ENCODE measurements at regions not wholly inside any gene's neighbourhood (a gene's known extent, or its start where the extent isn't known, plus 50 kb on each side); places are given as distances from the start of the nearest gene placed in this dataset.
"Not testable (repeated sequence)": the region's sequence is repeated elsewhere in the genome, so short reads cannot be mapped to it uniquely, and the experiment has no call there.

DNA sequence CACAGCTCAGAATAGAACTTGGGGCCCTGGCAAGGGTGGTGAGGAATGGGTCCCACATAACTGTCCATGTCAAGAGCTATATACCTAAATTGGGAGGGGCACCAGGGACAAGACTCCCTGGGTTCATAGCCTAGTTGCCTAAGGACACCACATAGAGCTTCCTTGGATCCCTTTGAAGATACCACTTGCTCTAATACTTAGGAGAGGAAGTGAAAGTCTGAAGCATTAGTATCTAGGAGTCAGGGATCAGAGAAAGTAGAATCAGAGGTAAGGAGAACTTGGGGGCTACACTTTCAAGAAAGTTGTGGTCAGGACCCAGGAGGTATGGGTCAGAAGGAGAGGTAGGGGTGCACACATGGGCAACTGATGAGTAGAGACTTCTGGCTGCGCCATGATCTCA lies 318.2 kb upstream of the SLC39A10 start:
- no peak for DNase-seq

DNA sequence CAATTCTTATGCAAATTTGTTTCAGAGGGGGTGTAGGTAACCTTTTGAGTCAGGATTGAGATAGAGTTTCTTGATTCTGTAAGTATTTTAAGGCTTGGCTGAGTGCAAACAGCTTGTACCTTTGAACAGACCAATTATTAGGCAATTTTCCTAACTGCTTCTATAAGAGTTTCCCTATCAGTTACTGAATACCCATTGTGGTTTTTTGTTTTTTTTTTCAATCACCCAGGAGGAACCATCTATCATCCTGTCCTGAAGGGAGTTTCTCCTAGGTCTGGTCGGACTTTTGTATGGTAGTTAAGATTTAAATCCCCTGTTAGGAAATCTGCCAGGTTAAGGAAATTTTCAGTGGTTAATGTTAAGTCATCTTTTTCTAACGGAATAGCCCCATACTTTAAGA lies 319.4 kb upstream of the SLC39A10 start:
- no peak for DNase-seq

DNA sequence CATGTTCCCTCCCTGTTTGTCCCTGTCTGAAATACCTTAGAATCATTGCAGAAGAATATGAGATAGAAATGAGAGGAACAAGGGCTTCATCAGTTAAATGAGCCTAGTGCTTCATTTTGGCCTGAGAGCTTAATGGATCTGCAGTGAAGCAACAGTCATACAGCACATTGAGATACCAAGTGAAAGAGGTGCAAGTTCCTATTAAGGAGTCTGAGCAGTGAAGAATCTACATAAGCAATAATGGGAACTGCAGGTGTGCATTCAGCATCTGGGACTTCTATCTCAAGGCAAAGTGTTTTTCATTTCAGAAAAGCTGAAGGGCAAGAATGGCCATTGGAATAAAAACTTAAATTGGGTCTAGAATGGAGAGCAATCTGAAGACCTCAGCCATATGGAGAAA lies 323.2 kb upstream of the SLC39A10 start:
- DNase-seq, result no peak

DNA sequence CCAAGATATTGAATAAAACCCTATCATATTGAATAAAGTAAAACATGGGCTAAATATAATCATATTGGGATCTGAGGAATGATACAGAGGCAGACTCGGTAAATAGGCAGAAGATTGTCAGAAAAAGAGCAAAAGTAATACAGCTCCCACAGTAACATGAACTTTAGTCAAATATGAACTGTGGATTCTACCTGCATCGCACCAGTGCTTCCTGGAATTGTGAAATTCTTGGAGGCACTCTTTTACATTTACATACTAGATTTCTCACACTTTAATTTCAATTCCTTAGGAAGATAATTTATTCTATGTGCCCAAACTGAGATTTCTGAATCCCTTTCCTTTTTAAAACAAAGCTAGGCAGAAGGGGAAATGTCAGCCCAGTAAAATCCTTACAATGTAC lies 325.1 kb upstream of the SLC39A10 start:
- DNase-seq, result no peak

DNA sequence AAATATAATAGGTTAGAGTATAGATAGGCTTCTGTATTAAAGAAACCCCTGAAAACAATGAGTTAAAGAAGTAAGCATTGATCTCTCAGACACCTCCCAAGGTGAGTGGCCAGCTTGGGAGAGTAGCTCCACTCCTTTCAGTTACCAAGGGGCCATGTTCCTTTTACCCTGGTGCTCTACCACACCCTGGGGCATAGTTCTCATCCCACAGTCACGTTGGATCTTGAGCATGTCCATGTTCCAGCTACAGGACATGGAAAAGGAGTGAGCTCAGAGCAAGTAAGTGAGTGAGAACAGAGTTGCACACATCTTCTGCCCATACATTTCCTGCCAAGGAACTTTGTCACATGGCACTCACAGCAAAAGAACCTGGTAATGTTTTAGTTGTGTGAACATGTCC lies 325.9 kb upstream of the SLC39A10 start:
- no peak for DNase-seq

DNA sequence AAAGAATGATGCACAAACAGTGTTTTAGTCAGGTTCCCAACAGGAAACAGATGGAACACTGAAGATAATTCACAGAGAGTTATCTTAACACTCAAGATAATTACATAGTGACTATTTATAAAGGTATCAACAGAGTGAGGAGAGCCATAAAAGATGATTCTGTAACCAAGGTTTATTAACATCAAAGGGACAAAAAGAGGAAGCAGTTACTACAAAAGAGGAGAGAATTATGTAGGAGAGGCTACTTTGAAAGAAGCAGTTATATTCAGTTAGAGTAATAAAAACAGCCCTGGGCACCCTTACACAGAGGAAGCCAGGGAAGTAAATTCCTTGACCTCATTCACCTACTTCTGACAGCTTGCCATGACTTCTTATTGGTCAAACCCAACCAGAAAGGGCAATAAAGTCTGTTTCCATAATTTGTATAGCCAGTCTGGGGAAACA lies 326.5 kb upstream of the SLC39A10 start:
- no peak for DNase-seq

DNA sequence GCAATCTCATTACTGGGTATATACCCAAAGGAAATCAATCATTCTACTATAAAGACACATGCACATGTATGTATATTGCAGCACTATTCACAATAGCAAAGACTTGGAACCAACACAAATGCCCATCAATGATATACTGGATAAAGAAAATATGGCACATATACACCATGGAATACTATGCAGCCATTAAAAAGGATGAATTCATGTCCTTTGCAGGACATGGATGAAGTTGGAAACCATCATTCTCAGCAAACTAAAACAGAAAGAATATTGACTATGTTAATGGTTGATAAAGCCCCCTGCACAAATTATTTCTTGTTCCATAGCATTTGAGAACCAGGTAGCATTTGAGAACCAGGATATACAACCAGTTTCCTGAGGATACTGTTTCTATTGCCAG lies 327.2 kb upstream of the SLC39A10 start:
- not testable (repeated sequence) for DNase-seq

DNA sequence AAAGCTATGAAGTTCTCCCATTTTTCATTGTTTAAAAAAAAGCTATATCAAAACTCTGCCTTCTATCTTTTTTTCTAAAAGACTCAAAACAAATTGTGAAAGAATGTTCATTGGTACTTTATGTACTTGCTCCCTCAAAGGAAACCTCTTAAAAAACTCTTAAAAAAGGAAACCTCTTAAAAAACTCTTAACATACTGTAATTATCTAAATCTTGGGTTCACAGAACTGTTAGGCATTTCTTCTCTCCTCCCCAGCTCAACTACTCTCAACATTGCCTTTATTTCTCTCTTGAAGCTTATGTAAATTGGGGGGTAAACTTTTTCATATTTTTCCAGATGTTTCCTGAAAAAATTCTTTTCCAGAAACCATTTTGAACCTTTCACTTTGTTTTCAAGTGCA lies 330.5 kb upstream of the SLC39A10 start:
- DNase-seq, result no peak

DNA sequence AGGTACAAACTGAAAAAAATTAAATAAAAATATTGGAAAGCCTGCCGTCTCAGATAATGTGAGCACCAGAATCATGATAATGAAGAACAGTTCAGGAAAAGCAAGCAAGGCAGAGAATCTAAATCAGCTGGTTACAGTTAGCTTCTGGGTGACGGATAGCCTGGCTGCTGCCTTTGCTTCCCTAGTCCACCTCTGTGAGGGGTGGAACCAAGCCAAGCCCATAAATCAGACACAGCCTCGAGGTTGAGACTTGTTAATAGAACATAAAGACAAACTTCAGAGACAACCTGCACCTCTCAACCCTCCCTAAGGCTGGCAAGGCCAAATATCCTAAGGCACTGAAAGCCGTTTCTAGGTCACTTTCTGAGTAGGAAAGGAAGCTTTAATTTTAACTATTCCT lies 334.7 kb upstream of the SLC39A10 start:
- no peak for DNase-seq

DNA sequence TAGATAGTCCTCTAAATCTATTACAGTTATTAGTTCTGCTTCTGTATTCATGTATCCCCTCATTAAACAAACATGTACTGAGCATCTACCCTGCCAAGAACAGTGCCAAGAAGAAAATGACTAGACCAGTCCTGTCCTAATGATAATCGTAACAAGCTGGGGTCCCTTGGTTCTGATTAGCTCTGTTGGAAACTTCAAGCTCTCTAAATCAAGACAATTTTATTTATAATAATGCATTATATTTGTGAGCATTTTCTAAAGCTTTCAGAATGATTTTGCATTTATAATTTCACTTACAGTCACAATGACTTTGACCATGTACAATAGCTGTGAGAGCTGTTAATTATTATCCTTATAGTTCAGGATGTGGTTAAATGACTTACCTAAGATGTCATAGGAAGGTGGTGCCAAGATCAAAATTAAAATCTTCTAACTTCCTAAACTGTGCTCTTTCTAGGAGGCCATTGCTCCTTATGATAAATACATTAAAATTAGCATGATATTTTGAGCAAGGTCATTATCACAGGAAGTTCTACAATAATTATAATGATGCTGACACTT lies 336.5 kb upstream of the SLC39A10 start:
- DNase-seq, result no peak

DNA sequence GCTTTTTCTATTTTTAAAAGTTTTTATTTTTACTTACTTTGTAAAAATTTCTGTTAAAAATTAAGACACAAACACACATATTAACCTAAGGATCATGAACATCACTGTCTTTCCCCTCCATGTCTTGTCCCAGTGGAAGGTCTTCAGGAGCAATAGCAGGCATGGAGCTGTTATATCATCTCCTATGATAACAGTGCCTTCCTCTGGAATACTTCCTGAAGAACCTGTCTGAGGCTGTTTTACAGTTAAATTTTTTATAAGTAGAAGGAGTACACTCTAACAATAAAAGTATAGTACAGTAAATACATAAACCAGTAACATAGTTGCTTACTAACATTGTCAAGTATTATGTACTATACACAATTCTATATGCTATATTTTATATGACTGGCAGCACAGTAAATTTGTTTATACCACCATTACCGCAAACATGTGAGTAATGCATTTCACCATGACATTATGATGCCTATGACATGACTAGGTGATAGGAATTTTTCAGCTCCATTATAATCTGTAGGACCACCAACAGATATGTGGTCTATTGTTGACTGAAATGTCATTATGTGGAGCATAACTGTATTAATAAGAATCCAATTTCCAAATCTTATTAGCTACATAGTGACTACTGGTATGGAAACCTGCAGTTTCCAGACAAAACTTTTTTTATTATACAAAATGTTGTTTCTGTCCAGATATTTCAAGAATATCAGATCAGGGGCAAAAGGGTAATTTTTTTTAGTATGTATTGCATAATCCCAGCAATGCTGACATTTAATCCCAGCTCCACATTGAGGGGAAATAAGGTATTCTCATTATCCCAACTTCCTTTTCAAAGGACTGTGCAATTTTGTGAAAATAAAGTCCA lies 337.2 kb upstream of the SLC39A10 start:
- no peak for DNase-seq

DNA sequence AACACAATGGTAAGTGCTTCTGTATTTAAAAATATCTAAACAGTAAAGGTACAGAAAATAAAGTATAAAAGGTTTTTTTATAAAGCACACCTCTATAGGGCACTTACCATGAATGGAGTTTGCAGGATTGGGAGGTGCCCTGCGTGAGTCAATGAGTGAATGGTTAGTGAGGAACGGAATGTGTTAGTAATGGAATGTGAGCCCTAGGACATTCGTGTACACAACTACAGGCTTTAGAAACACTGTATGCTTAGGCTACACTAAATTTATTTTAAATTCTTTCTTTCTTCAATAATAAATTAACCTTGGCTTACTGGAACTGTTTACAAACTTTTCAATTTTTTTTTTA lies 337.9 kb upstream of the SLC39A10 start:
- no peak for DNase-seq

DNA sequence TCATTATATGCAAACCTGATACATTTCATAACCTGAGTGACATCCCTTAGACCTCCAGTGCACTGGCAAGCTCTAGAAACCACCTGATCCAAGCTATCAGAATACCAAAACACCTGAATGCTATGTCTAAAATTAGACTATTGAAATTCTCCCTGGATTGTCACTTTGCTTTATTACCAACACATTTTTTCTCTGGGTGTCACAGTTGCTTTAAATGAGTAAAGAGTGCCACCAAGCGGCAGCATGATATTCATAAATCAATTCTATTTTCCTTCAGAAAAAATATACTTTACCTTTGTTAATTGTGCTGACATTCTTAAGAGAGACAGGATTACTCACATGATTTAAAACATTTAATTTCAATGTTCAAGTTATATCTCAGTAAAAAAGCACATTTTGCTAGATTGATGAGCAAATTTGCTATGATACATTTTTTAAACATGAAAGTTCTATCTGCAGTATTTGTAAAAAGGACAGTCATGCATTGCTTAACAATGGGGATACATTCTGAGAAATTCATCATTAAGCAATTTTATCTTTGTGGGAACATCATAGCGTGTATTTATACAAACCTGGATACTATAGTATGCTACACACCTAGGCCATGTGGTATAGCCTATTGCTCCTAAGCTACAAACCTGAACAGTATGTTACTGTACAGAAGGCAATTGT lies 338.4 kb upstream of the SLC39A10 start:
- peak; percentile 4 to 37 for DNase-seq

DNA sequence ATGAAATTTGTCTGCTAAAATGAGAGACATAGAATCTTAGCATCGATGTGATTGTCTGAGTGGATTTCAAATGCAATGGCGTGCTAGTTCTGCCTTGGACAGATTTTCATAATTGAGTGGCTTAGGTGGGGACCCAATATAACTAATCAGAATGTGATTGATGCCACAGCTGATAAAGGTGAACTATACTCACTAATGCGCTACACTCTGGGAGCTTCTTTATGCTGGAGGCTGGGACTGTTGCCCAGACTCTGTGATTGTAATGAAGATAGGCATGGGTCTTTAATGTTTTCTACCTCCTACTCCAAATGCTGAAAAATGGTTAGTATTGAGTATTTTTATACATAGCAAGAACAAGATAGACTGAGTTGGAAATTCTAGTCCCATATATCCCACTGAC lies 339.5 kb upstream of the SLC39A10 start:
- DNase-seq, result no peak

DNA sequence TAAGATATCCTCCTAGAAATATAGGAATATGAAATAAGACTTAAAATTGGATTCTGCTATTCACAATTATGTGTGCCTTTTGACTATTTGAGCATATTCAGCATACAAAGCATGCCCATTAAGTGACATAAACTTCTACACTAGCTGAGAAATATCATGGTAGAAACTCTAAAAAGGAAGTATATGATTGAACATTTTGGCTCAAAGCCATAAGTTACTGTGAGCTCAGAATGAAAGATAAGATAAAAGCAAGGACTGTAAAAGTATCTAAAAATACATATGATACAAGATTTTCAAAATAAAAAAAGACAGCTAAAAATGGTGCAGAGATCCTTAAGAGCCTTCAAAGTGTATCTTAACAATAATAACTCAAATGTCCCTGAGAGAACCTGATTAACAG lies 340.5 kb upstream of the SLC39A10 start:
- DNase-seq, result no peak

DNA sequence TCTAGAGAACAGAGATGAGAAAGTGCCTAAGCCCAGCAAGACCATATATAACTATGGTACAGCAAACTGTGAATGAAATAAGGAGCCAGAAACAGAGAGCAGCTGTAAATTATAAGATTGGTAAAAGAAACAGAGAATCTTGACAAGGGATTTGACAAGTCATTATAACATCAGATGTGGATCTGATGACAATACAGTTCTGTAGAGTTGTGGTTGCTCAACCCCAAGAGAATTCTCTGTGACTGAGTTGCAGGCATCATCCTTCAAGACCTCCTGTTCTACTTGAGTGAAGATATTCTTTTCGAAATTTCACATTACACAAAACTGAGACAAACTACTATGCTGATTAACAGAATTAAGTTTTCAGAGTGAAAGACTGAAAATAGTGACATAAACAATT lies 343.1 kb upstream of the SLC39A10 start:
- DNase-seq, result no peak

DNA sequence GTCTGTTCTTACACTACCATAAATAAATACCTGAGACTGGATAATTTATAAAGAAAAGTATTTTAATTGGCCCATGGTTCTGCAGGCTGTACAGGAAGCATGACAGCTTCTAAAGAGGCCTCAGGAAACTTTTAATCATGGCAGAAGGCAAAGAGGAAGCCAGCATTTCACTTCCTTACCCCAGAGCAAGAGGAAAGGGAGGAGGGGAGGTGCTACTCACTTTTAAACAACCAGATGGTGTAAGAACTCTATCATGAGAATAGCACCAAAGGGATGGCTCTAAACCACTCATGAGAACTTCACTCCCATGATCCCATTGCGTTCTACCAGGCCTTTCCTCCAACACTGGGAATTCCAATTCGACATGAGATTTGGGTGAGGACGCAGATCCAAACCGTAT lies 344.4 kb upstream of the SLC39A10 start:
- no peak for DNase-seq

DNA sequence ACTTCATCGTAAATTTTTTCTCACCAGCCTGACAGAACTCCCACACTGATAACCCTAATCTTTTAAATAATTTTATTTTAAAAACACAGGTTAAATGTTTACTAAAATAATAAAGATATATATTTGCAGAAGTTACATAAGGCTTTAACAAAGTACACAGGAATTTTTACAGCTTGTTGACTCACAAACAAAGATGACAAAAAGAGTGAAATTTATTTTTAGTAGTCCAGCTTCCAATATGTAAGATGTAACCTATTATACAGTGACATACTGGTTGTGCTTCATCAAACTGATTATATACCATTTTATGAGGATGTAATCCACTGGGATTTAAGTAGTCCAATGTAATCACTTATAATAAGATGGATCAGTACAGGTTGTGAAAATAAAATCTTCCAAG lies 348.9 kb upstream of the SLC39A10 start:
- DNase-seq, result no peak

DNA sequence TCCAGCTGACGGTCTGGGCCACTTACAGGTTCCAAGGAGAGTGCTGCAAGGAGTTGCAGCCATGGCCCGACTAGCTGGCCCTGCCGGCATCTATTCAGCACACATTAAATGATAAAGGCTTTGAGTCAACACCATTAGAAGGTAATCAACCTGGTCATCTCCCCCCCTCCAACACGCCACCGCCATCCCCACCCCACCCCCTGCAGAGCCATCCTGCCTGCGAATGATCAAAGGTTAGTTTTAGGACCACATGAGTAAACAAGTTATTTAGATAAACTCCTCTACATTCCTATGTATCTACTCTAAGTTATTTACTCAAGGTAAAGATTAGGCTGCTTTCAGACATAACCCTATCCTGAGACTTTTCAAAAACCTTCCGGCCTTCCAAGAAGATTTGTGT lies 349.3 kb upstream of the SLC39A10 start:
- no peak for DNase-seq

DNA sequence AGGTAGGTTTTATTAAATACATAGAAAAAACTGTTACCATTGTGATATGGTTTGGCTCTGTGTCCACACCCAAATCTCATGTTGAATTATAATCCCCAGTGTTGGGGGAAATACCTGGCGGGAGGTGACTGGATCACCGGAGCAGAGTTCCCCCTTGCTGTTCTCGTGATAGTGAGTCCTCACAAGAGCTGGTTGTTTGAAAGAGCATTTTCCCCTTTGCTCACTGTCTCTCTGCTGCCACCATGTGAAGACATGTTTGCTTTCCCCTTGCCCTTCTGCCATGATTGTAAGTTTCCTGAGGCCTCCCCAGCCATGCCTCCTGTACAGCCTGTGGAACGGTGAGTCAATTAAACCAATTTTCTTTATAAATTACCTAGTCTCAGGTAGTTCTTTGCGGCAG lies 352.7 kb upstream of the SLC39A10 start:
- no peak for DNase-seq

DNA sequence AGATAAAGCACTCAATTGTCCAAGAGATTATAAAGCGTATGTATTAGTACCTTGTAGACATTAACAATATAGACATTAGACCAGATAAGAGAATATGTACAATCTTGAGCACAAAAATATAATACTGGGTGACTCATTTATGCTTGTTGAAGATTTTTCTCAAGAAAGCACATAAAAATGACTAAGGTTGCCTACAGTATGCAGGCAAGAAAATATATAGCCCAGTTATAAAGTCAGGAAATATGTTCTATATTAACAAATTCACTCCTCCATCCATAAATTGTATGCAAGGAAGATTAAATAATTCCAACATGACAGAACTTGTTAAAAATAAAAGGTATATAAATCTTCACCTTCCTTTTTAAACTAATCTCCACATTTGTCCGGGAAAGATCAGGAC lies 356.4 kb upstream of the SLC39A10 start:
- no peak for DNase-seq

DNA sequence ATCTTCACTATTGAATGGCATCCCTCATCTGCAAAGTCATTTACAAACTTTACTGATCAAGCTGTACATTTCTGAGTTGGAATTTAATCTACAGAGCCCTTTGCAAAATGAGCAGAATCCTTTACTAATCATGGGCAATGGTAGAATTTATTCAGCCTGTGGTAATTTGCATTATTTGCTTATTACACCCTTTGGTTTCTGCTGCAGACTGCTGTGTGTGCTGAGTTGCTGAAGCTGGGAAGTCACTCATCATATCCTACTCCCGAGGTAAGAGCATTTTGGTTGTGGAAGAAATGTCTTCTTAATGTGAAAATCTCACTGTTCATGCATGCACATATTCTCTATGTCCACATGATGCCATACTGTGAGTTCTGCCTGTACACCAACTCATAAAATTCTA lies 357.4 kb upstream of the SLC39A10 start:
- no peak for DNase-seq

DNA sequence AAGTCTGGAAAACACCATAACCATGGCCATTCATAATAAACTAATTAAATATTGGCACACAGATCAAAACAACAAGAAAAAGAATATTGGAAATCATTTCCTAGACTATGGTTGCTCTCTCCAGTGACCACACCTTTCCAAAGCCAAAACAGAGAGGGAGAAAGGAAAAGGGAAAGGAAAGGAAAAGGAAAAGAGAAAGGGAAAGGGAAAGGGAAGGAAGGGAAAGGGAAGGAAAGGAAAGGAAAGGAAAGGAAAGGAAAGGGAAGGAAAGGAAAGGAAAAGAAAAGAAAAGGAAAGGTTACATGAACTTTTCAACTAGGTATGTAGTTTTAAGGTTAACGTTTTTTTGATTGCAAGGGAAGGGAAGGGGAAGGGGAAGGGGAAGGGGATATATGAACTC lies 360.5 kb upstream of the SLC39A10 start:
- no peak for DNase-seq

DNA sequence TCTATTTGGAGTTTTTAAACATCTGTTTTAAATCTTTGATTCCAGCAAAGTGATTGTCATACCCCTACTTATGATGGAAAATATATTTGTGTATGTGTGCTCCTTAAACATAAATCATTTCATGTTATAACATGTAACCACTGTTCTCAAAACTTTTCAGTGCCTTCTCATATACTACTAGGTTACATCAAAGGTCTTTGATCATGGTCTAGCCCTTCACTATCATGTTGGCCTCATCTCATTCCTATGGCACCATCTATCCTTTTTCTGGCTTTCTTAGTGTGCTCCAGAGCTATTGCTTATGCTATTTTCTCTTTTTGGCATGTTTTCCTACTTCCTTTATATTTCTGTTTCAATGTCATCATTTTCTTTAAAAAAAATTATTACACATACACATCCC lies 367.9 kb upstream of the SLC39A10 start:
- DNase-seq, result no peak
